OCI-LY3 (cell line): ENCODE measurements at regions not wholly inside any gene's neighbourhood (a gene's known extent, or its start where the extent isn't known, plus 50 kb on each side); places are given as distances from the start of the nearest gene placed in this dataset.

Source experiments
- EZH2phosphoT487 ChIP-seq: fragments of 200-600 bp; shearing (Covaris generic); IDR thresholded peaks from 2 replicates; pipeline ENCODE4 v1.6.1; 2018; ENCODE audit warnings: antibody characterized with exemption, mixed run types, low read depth
- TF ChIP-seq, protein P1 (sequence below): fragments of 200-600, 300-600 bp; sonication (generic); IDR thresholded peaks from 2 replicates; pipeline ENCODE4 v1.5.1; 2014; ENCODE audit warnings: antibody characterized with exemption, low read length, low read depth

DNA sequence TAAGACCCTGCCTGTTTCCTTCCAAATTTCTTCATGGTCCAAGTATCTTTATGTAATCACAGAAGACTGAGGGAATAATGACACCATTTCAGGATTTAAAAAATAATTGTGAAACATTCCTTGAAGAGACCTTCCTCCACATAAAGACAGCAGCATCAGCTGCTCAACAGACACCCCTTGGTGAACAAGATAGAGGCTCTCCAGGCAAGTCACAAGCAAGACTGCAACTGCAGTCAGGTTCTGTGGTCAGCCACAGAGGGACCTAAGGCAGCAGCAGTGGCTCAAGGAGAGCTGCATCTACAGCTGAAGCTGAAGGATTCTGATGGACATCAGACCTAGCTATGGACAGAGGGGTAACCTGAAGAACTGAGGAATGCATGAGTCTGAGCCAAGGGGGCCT is 97.2 kb upstream of the C3orf80 start:
- TF ChIP-seq, protein P1, sequence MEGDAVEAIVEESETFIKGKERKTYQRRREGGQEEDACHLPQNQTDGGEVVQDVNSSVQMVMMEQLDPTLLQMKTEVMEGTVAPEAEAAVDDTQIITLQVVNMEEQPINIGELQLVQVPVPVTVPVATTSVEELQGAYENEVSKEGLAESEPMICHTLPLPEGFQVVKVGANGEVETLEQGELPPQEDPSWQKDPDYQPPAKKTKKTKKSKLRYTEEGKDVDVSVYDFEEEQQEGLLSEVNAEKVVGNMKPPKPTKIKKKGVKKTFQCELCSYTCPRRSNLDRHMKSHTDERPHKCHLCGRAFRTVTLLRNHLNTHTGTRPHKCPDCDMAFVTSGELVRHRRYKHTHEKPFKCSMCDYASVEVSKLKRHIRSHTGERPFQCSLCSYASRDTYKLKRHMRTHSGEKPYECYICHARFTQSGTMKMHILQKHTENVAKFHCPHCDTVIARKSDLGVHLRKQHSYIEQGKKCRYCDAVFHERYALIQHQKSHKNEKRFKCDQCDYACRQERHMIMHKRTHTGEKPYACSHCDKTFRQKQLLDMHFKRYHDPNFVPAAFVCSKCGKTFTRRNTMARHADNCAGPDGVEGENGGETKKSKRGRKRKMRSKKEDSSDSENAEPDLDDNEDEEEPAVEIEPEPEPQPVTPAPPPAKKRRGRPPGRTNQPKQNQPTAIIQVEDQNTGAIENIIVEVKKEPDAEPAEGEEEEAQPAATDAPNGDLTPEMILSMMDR, result no peak
- TF ChIP-seq EZH2phosphoT487, result no peak
